ENCODE measurements at regions not wholly inside any gene's neighbourhood (a gene's known extent, or its start where the extent isn't known, plus 50 kb on each side); places are given as distances from the start of the nearest gene placed in this dataset.

- Histone ChIP-seq H3K4me1 (ENCODE audit: control insufficient read depth in 4 of 4, insufficient read depth in 4 of 4, low read length in 3 of 4) (peaks cover 0 to 4% (median 2%) of the 10 kb centered on the region in 4 donors), H3K27me3 (ENCODE audit: control insufficient read depth in 4 of 4, insufficient read depth in 4 of 4, low read length in 3 of 4) (no peaks in the 10 kb centered on the region), H3K9ac (ENCODE audit: low read depth in 1 of 2, low read length in 2 of 2) (no peak overlapping the region), H3K27ac (ENCODE audit: low read depth in 1 of 2, low read length in 2 of 2) (no peak overlapping the region), H3K4me3 (ENCODE audit: low read depth in 1 of 3, low read length in 3 of 3) (no peak overlapping the region), H3K36me3 (ENCODE audit: control insufficient read depth in 4 of 4, insufficient read depth in 3 of 4, low read depth in 1 of 4, low read length in 3 of 4) (no peaks in the 10 kb centered on the region), H3K9me3 (ENCODE audit: control insufficient read depth in 4 of 4, low read length in 3 of 4) (no peaks in the 10 kb centered on the region)
- DNase-seq (ENCODE audit: low spot score): no peak
- WGBS: 50% methylated on average over 3 of the region's 3 CpGs
- TF ChIP-seq, protein P1, sequence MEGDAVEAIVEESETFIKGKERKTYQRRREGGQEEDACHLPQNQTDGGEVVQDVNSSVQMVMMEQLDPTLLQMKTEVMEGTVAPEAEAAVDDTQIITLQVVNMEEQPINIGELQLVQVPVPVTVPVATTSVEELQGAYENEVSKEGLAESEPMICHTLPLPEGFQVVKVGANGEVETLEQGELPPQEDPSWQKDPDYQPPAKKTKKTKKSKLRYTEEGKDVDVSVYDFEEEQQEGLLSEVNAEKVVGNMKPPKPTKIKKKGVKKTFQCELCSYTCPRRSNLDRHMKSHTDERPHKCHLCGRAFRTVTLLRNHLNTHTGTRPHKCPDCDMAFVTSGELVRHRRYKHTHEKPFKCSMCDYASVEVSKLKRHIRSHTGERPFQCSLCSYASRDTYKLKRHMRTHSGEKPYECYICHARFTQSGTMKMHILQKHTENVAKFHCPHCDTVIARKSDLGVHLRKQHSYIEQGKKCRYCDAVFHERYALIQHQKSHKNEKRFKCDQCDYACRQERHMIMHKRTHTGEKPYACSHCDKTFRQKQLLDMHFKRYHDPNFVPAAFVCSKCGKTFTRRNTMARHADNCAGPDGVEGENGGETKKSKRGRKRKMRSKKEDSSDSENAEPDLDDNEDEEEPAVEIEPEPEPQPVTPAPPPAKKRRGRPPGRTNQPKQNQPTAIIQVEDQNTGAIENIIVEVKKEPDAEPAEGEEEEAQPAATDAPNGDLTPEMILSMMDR (IDR thresholded peaks at IDR 0.05; ENCODE audit: low read depth, low read length, missing input control): no peak
- no peak for TF ChIP-seq FOXA1 (IDR thresholded peaks at IDR 0.05)
- no peak for TF ChIP-seq FOXA2 (IDR thresholded peaks at IDR 0.05)
- TF ChIP-seq EGR1 (IDR thresholded peaks at IDR 0.05; ENCODE audit: low read depth in 2 of 2): no peak
- TF ChIP-seq MAX (IDR thresholded peaks at IDR 0.05): no peak
- no peak for TF ChIP-seq HNF4A (conservative IDR thresholded peaks at IDR 0.05)
- TF ChIP-seq HNF4G (IDR thresholded peaks at IDR 0.05): no peak
- no peak for TF ChIP-seq RXRA (IDR thresholded peaks at IDR 0.05)
- TF ChIP-seq, protein P2, sequence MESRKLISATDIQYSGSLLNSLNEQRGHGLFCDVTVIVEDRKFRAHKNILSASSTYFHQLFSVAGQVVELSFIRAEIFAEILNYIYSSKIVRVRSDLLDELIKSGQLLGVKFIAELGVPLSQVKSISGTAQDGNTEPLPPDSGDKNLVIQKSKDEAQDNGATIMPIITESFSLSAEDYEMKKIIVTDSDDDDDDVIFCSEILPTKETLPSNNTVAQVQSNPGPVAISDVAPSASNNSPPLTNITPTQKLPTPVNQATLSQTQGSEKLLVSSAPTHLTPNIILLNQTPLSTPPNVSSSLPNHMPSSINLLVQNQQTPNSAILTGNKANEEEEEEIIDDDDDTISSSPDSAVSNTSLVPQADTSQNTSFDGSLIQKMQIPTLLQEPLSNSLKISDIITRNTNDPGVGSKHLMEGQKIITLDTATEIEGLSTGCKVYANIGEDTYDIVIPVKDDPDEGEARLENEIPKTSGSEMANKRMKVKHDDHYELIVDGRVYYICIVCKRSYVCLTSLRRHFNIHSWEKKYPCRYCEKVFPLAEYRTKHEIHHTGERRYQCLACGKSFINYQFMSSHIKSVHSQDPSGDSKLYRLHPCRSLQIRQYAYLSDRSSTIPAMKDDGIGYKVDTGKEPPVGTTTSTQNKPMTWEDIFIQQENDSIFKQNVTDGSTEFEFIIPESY (IDR thresholded peaks at IDR 0.05): no peak
- no peak for TF ChIP-seq TAF1 (conservative IDR thresholded peaks at IDR 0.05)
Observed at GRCh38 chr6:138620630-138621029, 121.3 kb upstream of the NHSL1 start.

- Histone ChIP-seq H3K9ac (ENCODE audit: low read depth in 1 of 2, low read length in 2 of 2) (no peak overlapping the region), H3K9me3 (ENCODE audit: control insufficient read depth in 4 of 4, low read length in 3 of 4) (no peaks in the 10 kb centered on the region), H3K4me3 (ENCODE audit: low read depth in 1 of 3, low read length in 3 of 3) (no peak overlapping the region), H3K4me1 (ENCODE audit: control insufficient read depth in 4 of 4, insufficient read depth in 4 of 4, low read length in 3 of 4) (peaks cover 0 to 4% (median 2%) of the 10 kb centered on the region in 4 donors), H3K27me3 (ENCODE audit: control insufficient read depth in 4 of 4, insufficient read depth in 4 of 4, low read length in 3 of 4) (no peaks in the 10 kb centered on the region), H3K36me3 (ENCODE audit: control insufficient read depth in 4 of 4, insufficient read depth in 3 of 4, low read depth in 1 of 4, low read length in 3 of 4) (no peaks in the 10 kb centered on the region), H3K27ac (ENCODE audit: low read depth in 1 of 2, low read length in 2 of 2) (no peak overlapping the region)
- no peak for TF ChIP-seq GABPA (IDR thresholded peaks at IDR 0.05 in 1 of 2, conservative IDR thresholded peaks at IDR 0.05 in 1 of 2)
- no peak for TF ChIP-seq HNF4A (conservative IDR thresholded peaks at IDR 0.05)
- TF ChIP-seq, protein P3, sequence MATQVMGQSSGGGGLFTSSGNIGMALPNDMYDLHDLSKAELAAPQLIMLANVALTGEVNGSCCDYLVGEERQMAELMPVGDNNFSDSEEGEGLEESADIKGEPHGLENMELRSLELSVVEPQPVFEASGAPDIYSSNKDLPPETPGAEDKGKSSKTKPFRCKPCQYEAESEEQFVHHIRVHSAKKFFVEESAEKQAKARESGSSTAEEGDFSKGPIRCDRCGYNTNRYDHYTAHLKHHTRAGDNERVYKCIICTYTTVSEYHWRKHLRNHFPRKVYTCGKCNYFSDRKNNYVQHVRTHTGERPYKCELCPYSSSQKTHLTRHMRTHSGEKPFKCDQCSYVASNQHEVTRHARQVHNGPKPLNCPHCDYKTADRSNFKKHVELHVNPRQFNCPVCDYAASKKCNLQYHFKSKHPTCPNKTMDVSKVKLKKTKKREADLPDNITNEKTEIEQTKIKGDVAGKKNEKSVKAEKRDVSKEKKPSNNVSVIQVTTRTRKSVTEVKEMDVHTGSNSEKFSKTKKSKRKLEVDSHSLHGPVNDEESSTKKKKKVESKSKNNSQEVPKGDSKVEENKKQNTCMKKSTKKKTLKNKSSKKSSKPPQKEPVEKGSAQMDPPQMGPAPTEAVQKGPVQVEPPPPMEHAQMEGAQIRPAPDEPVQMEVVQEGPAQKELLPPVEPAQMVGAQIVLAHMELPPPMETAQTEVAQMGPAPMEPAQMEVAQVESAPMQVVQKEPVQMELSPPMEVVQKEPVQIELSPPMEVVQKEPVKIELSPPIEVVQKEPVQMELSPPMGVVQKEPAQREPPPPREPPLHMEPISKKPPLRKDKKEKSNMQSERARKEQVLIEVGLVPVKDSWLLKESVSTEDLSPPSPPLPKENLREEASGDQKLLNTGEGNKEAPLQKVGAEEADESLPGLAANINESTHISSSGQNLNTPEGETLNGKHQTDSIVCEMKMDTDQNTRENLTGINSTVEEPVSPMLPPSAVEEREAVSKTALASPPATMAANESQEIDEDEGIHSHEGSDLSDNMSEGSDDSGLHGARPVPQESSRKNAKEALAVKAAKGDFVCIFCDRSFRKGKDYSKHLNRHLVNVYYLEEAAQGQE (IDR thresholded peaks at IDR 0.05): no peak
- TF ChIP-seq SP1 (IDR thresholded peaks at IDR 0.05): no peak
- no peak for TF ChIP-seq YY1 (IDR thresholded peaks at IDR 0.05)
- TF ChIP-seq HNF4G (IDR thresholded peaks at IDR 0.05): no peak
- no peak for TF ChIP-seq FOXA2 (IDR thresholded peaks at IDR 0.05)
- no peak for TF ChIP-seq RAD21 (IDR thresholded peaks at IDR 0.05)
- TF ChIP-seq TAF1 (conservative IDR thresholded peaks at IDR 0.05): no peak
- no peak for TF ChIP-seq JUND (IDR thresholded peaks at IDR 0.05)
- TF ChIP-seq NR2F2 (IDR thresholded peaks at IDR 0.05): no peak
- TF ChIP-seq FOXA1 (IDR thresholded peaks at IDR 0.05): no peak
- TF ChIP-seq RXRA (IDR thresholded peaks at IDR 0.05): no peak
- no peak for TF ChIP-seq MAX (IDR thresholded peaks at IDR 0.05)
- no peak for TF ChIP-seq EGR1 (IDR thresholded peaks at IDR 0.05; ENCODE audit: low read depth in 2 of 2)
- TF ChIP-seq ATF3 (IDR thresholded peaks at IDR 0.05): no peak
- TF ChIP-seq, protein P2 (IDR thresholded peaks at IDR 0.05): no peak
- DNase-seq (ENCODE audit: low spot score): no peak
- WGBS: 93% methylated on average over 5 of the region's 5 CpGs
Observed at GRCh38 chr6:138622967-138623366, 123.7 kb upstream of the NHSL1 start.
